B cell (primary cell): ENCODE measurements at regions not wholly inside any gene's neighbourhood (a gene's known extent, or its start where the extent isn't known, plus 50 kb on each side); places are given as distances from the start of the nearest gene placed in this dataset.

Experiments
- ATAC-seq: fragments of 200-7000 bp; cut with Tn5 transposase; one replicate; pipeline ENCODE4 v1.10.0; 2021; ENCODE audit warnings: low read depth, mild to moderate bottlenecking, moderate number of reproducible peaks, moderate library complexity
- CTCF ChIA-PET: fragments of 350-600 bp; sonication (Branson Sonifier 250); formaldehyde crosslinking; loops from one replicate; lab custom pipeline; 2021; ENCODE audit warnings: antibody characterized with exemption, inconsistent platforms; lab: Charles Lee
- POLR2A ChIA-PET: fragments of 350-600 bp; sonication (Branson Sonifier 250); formaldehyde crosslinking; loops from one replicate; lab custom pipeline; 2021; ENCODE audit warnings: antibody characterized with exemption; lab: Charles Lee
- DNase-seq: peaks from one replicate; pipeline ENCODE4 v3.0.0; 2013
- H2AFZ ChIP-seq: 2 replicates; pipeline ENCODE4 v1.6.1; 2012; ENCODE audit warnings: mild to moderate bottlenecking, low read depth, low read length; ENCODE audit not compliant: insufficient read depth, poor library complexity, severe bottlenecking
- H3K27ac ChIP-seq, 2 donors: 1 replicate in 1 of 2; 2 replicates in 1 of 2; pipeline ENCODE4 v1.5.1; 2012 to 2013; ENCODE audit warnings: low read length in 2 of 2, mild to moderate bottlenecking in 2 of 2, moderate library complexity in 1 of 2
- H3K27me3 ChIP-seq, 4 experiments: fragments of 200-600 bp in 1 of 4; sonication (generic) in 1 of 4; replicated peaks in 1 of 4; 1 replicate in 2 of 4; 2 replicates in 2 of 4; pipeline versions ENCODE4 v1.6.1 to v1.7.0; 2013 to 2016; ENCODE audit warnings: low read length in 3 of 4, mild to moderate bottlenecking in 2 of 4, mixed read lengths in 1 of 4, moderate library complexity in 1 of 4; ENCODE audit not compliant: insufficient read depth in 4 of 4, control insufficient read depth in 3 of 4; ENCODE audit errors: control extremely low read depth in 1 of 4
- H3K36me3 ChIP-seq, 2 experiments: replicated peaks in 1 of 2; 1 replicate in 1 of 2; 2 replicates in 1 of 2; pipeline versions ENCODE4 v1.6.1 to v1.7.1; 2013; ENCODE audit warnings: low read length in 1 of 2; ENCODE audit not compliant: insufficient read depth in 2 of 2, control insufficient read depth in 1 of 2; ENCODE audit errors: control extremely low read depth in 1 of 2, extremely low read depth in 1 of 2
- H3K4me1 ChIP-seq, 2 donors: fragments of 200-600 bp in 1 of 2; sonication (generic) in 1 of 2; 1 replicate in 1 of 2; 2 replicates in 1 of 2; pipeline versions ENCODE4 v1.5.1 to v1.6.1; 2013 to 2017; ENCODE audit warnings: low read length in 2 of 2; ENCODE audit not compliant: control insufficient read depth in 2 of 2, insufficient read depth in 2 of 2
- H3K4me2 ChIP-seq: replicated peaks from 2 replicates; pipeline ENCODE3; 2012; ENCODE audit warnings: mild to moderate bottlenecking, low read depth, low read length; ENCODE audit not compliant: poor library complexity, severe bottlenecking
- H3K4me3 ChIP-seq, 5 experiments: fragments of 200-600 bp in 1 of 5; sonication (generic) in 1 of 5; 1 replicate in 3 of 5; 2 replicates in 2 of 5; pipeline versions ENCODE4 v1.5.1 to v1.7.0; 2011 to 2016; ENCODE audit warnings: low read length in 4 of 5, mild to moderate bottlenecking in 4 of 5, low read depth in 2 of 5, control low read depth in 1 of 5, moderate library complexity in 1 of 5; ENCODE audit not compliant: insufficient read depth in 1 of 5; ENCODE audit errors: control extremely low read depth in 1 of 5, extremely low read depth in 1 of 5
- H3K79me2 ChIP-seq: fragments of 200-600 bp; sonication (generic); one replicate; pipeline ENCODE4 v1.6.0; 2016; ENCODE audit warnings: low read length; ENCODE audit not compliant: control insufficient read depth, insufficient read depth
- H3K9ac ChIP-seq: fragments of 200-600 bp; sonication (generic); 2 replicates; pipeline ENCODE4 v1.6.1; 2017; ENCODE audit warnings: mild to moderate bottlenecking, low read length, moderate library complexity
- H3K9me3 ChIP-seq, 3 donors: one replicate each; pipeline versions ENCODE4 v1.6.1 to v1.7.1; 2013; ENCODE audit warnings: low read length in 2 of 3; ENCODE audit not compliant: control insufficient read depth in 2 of 3, insufficient read depth in 1 of 3; ENCODE audit errors: control extremely low read depth in 1 of 3
- H4K20me1 ChIP-seq: 2 replicates; pipeline ENCODE4 v1.6.0; 2012; ENCODE audit warnings: mild to moderate bottlenecking, low read length; ENCODE audit not compliant: insufficient read depth, control insufficient read depth, poor library complexity, severe bottlenecking
- H3K27ac Mint-ChIP-seq: one replicate; pipeline ENCODE4 v1.8.0; 2021; ENCODE audit warnings: mixed read lengths
- H3K27me3 Mint-ChIP-seq: one replicate; pipeline ENCODE4 v1.8.0; 2021; ENCODE audit warnings: mixed read lengths
- H3K4me1 Mint-ChIP-seq: one replicate; pipeline ENCODE4 v1.8.0; 2021; ENCODE audit warnings: mixed read lengths
- H3K4me3 Mint-ChIP-seq: one replicate; pipeline ENCODE4 v1.8.0; 2021; ENCODE audit warnings: mixed read lengths
- H3K9me3 Mint-ChIP-seq: one replicate; pipeline ENCODE4 v1.8.0; 2022; ENCODE audit warnings: mixed read lengths; ENCODE audit not compliant: insufficient read depth
- CTCF ChIP-seq: fragments of 200-600 bp; IDR thresholded peaks from one replicate; pipeline ENCODE4 v1.8.0; 2022; ENCODE audit warnings: antibody characterized with exemption, mild to moderate bottlenecking
- EZH2 ChIP-seq: IDR thresholded peaks from 2 replicates; pipeline ENCODE4 v1.6.1; 2012; ENCODE audit warnings: borderline replicate concordance, low read depth, mild to moderate bottlenecking, moderate library complexity, low read length; ENCODE audit not compliant: insufficient read depth, poor library complexity, severe bottlenecking
- WGBS: methylation state at CpG from one replicate; pipeline ENCODE4 v1.1.5; 2013; ENCODE audit warnings: missing lambda C conversion rate; ENCODE audit not compliant: insufficient coverage; 5-methylcytosine and 5-hydroxymethylcytosine counted together
- intact Hi-C: fragments of 100-400 bp; cut with micrococcal nuclease; formaldehyde crosslinking; loops from one replicate; pipeline ENCODE4 v1.10.0; 2022

GRCh38 chr5:71988808-71989207 lies 118.5 kb upstream of the MAP1B start:
- Histone ChIP-seq H4K20me1 (no peaks in the 10 kb centered on the region), H3K27me3 (peaks cover 0 to 4% (median 0%) of the 10 kb centered on the region in 4 experiments), H2AFZ (no peak overlapping the region), H3K79me2 (no peaks in the 10 kb centered on the region), H3K36me3 (no peaks in the 10 kb centered on the region), H3K4me2 (no peak overlapping the region), H3K27ac (no peak overlapping the region), H3K4me3 (no peak overlapping the region), H3K9me3 (no peaks in the 10 kb centered on the region), H3K4me1 (no peaks in the 10 kb centered on the region), H3K9ac (no peak overlapping the region)
- Mint-ChIP-seq H3K4me3 (no peak overlapping the region), H3K27ac (no peak overlapping the region), H3K27me3 (peaks cover 6% of the 10 kb centered on the region), H3K9me3 (no peaks in the 10 kb centered on the region), H3K4me1 (no peaks in the 10 kb centered on the region)
- no peak for TF ChIP-seq CTCF
- ATAC-seq (no peak), DNase-seq (no peak)
- intact Hi-C loops = no loop called here
- no CpG with 5 or more reads among the region's 1 CpG for WGBS
- POLR2A ChIA-PET = no interaction called here
- CTCF ChIA-PET = no interaction called here

- CTCF ChIA-PET = no interaction called here
- ATAC-seq = no peak
Measured at GRCh38 chr5:71993600-71993999, 113.7 kb upstream of the MAP1B start.

More at GRCh38 chr5:71993600-71993999, 113.7 kb upstream of the MAP1B start:
- Histone ChIP-seq H3K4me3 (no peak overlapping the region), H3K27me3 (peaks cover 0 to 1% (median 0%) of the 10 kb centered on the region in 4 experiments), H3K4me1 (no peaks in the 10 kb centered on the region), H3K27ac (no peak overlapping the region), H3K9ac (no peak overlapping the region), H2AFZ (no peak overlapping the region), H3K79me2 (no peaks in the 10 kb centered on the region), H3K9me3 (no peaks in the 10 kb centered on the region), H4K20me1 (no peaks in the 10 kb centered on the region), H3K4me2 (no peak overlapping the region), H3K36me3 (no peaks in the 10 kb centered on the region)
- Mint-ChIP-seq H3K4me3 (no peak overlapping the region), H3K9me3 (no peaks in the 10 kb centered on the region), H3K4me1 (no peaks in the 10 kb centered on the region), H3K27me3 (peaks cover 11% of the 10 kb centered on the region), H3K27ac (no peak overlapping the region)
- TF ChIP-seq CTCF (no peak), EZH2 (no peak)
- POLR2A ChIA-PET = no interaction called here
- no peak for DNase-seq
- intact Hi-C loops = no loop called here
- WGBS = no CpG with 5 or more reads among the region's 3 CpGs
